H1 (cell line): ENCODE measurements at regions not wholly inside any gene's neighbourhood (a gene's known extent, or its start where the extent isn't known, plus 50 kb on each side); places are given as distances from the start of the nearest gene placed in this dataset.

Source experiments
- CTCF ChIA-PET: fragments of 300-600 bp; sonication (Branson Sonifier 250); formaldehyde crosslinking; loops from one replicate; lab custom pipeline; 2021; ENCODE audit not compliant: partially characterized antibody; lab: Charles Lee
- POLR2A ChIA-PET: fragments of 300-600 bp; sonication (Branson Sonifier 250); formaldehyde crosslinking; loops from one replicate; lab custom pipeline; 2021; ENCODE audit warnings: inconsistent platforms; ENCODE audit not compliant: partially characterized antibody; lab: Charles Lee
- DNase-seq, 2 experiments: peaks; one replicate each; pipeline versions ENCODE4 v3.0.0 to v3.0.0-alpha.2; 2010 to 2022; ENCODE audit warnings: low spot score in 2 of 2, low read depth in 1 of 2, mixed read lengths in 1 of 2
- FAIRE-seq: peaks from 2 replicates; lab custom pipeline; 2011; peaks lifted over from hg19 to GRCh38; lab: Jason Lieb, UNC
- H2AFZ ChIP-seq: 2 replicates; pipeline ENCODE4 v1.8.1; 2012; ENCODE audit warnings: low read length, inconsistent platforms
- H2AK5ac ChIP-seq: 2 replicates; pipeline ENCODE4 v1.6.1; 2013; ENCODE audit warnings: low read depth, low read length
- H2BK120ac ChIP-seq: replicated peaks from 2 replicates; pipeline ENCODE3; 2013; ENCODE audit warnings: low read depth, low read length, inconsistent platforms
- H2BK12ac ChIP-seq: 2 replicates; pipeline ENCODE4 v1.6.1; 2013; ENCODE audit warnings: low read depth, low read length
- H2BK15ac ChIP-seq: 2 replicates; pipeline ENCODE4 v1.6.1; 2013; ENCODE audit warnings: low read length
- H2BK20ac ChIP-seq: 2 replicates; pipeline ENCODE4 v1.6.1; 2013; ENCODE audit warnings: low read length
- H2BK5ac ChIP-seq: 2 replicates; pipeline ENCODE4 v1.6.1; 2013; ENCODE audit warnings: low read depth, low read length
- H3K14ac ChIP-seq: 2 replicates; pipeline ENCODE4 v1.6.1; 2013; ENCODE audit warnings: inconsistent platforms; ENCODE audit not compliant: insufficient read length
- H3K18ac ChIP-seq: 2 replicates; pipeline ENCODE4 v1.6.1; 2013; ENCODE audit warnings: low read length; ENCODE audit errors: extremely low read depth
- H3K23ac ChIP-seq: 2 replicates; pipeline ENCODE4 v1.6.1; 2013; ENCODE audit warnings: inconsistent platforms; ENCODE audit not compliant: insufficient read length
- H3K23me2 ChIP-seq: 2 replicates; pipeline ENCODE4 v1.6.1; 2013; ENCODE audit warnings: low read depth, low read length
- H3K27ac ChIP-seq: 2 replicates; pipeline ENCODE4 v1.6.1; 2011; ENCODE audit warnings: low read depth, low read length, inconsistent platforms
- H3K27me3 ChIP-seq, 4 experiments: replicated peaks in 1 of 4; 1 replicate in 1 of 4; 2 replicates in 3 of 4; pipeline versions ENCODE4 v1.6.1 to v1.8.1; 2011 to 2013; ENCODE audit warnings: low read length in 3 of 4, mild to moderate bottlenecking in 3 of 4, inconsistent platforms in 2 of 4, mixed read lengths in 2 of 4, moderate library complexity in 1 of 4; ENCODE audit not compliant: control insufficient read depth in 3 of 4, insufficient read depth in 3 of 4; ENCODE audit errors: extremely low read depth in 1 of 4
- H3K36me3 ChIP-seq, 4 experiments: 2 replicates each; pipeline versions ENCODE4 v1.6.1 to v1.8.1; 2011 to 2013; ENCODE audit warnings: mild to moderate bottlenecking in 4 of 4, low read length in 3 of 4, moderate library complexity in 2 of 4, control low read depth in 1 of 4, inconsistent platforms in 1 of 4; ENCODE audit not compliant: insufficient read depth in 4 of 4, control insufficient read depth in 2 of 4
- H3K4ac ChIP-seq: replicated peaks from 2 replicates; pipeline ENCODE3; 2013; ENCODE audit warnings: low read length, low read depth, mixed read lengths, inconsistent platforms; ENCODE audit not compliant: insufficient read length
- H3K4me1 ChIP-seq, 4 experiments: replicated peaks in 1 of 4; 1 replicate in 1 of 4; 2 replicates in 3 of 4; pipeline versions ENCODE4 v1.6.1 to v1.8.1; 2011 to 2013; ENCODE audit warnings: low read length in 3 of 4, inconsistent platforms in 2 of 4, mixed read lengths in 1 of 4; ENCODE audit not compliant: insufficient read depth in 4 of 4, control insufficient read depth in 3 of 4
- H3K4me2 ChIP-seq, 2 experiments: 2 replicates each; pipeline versions ENCODE4 v1.6.1 to v1.8.1; 2011 to 2013; ENCODE audit warnings: low read depth in 2 of 2, low read length in 2 of 2, control low read depth in 1 of 2, inconsistent platforms in 1 of 2, mild to moderate bottlenecking in 1 of 2; ENCODE audit not compliant: insufficient read depth in 1 of 2
- H3K4me3 ChIP-seq, 4 experiments: fragments of 200-600, 300-600 bp in 1 of 4; sonication (generic), shearing (Covaris generic), sonication (Bioruptor Twin) in 1 of 4; 2 replicates each; pipeline versions ENCODE4 v1.5.1 to v1.8.1; 2011 to 2016; ENCODE audit warnings: low read length in 4 of 4, low read depth in 3 of 4, control low read depth in 2 of 4, inconsistent platforms in 2 of 4, mild to moderate bottlenecking in 2 of 4, mixed read lengths in 1 of 4, moderate library complexity in 1 of 4; ENCODE audit not compliant: insufficient read depth in 2 of 4; ENCODE audit errors: extremely low read depth in 1 of 4
- H3K56ac ChIP-seq: replicated peaks from 2 replicates; pipeline ENCODE3; 2013; ENCODE audit warnings: low read depth, mild to moderate bottlenecking, mixed read lengths, low read length, inconsistent platforms; ENCODE audit not compliant: insufficient read length
- H3K79me1 ChIP-seq: 2 replicates; pipeline ENCODE4 v1.6.1; 2013; ENCODE audit warnings: low read depth, low read length, control low read depth
- H3K79me2 ChIP-seq, 2 experiments: 2 replicates each; pipeline versions ENCODE4 v1.6.1 to v1.8.1; 2012 to 2013; ENCODE audit warnings: low read length in 2 of 2, mild to moderate bottlenecking in 2 of 2, inconsistent platforms in 1 of 2; ENCODE audit not compliant: insufficient read depth in 2 of 2, control insufficient read depth in 1 of 2
- H3K9ac ChIP-seq, 4 experiments: replicated peaks in 1 of 4; 1 replicate in 1 of 4; 2 replicates in 3 of 4; pipeline versions ENCODE4 v1.6.1 to v1.8.1; 2011 to 2013; ENCODE audit warnings: low read depth in 3 of 4, low read length in 3 of 4, control low read depth in 2 of 4, mild to moderate bottlenecking in 2 of 4, moderate library complexity in 2 of 4, inconsistent platforms in 1 of 4; ENCODE audit errors: extremely low read depth in 1 of 4
- H3K9me3 ChIP-seq, 2 experiments: 2 replicates each; pipeline versions ENCODE4 v1.6.1 to v1.8.1; 2012 to 2013; ENCODE audit warnings: mild to moderate bottlenecking in 2 of 2, moderate library complexity in 2 of 2, control low read depth in 1 of 2, inconsistent platforms in 1 of 2, low read depth in 1 of 2, low read length in 1 of 2, mixed read lengths in 1 of 2; ENCODE audit not compliant: insufficient read depth in 2 of 2
- H4K20me1 ChIP-seq, 2 experiments: replicated peaks in 1 of 2; 2 replicates each; pipeline versions ENCODE3 to v1.8.1; 2011 to 2013; ENCODE audit warnings: inconsistent platforms in 2 of 2, low read length in 2 of 2, mild to moderate bottlenecking in 1 of 2; ENCODE audit not compliant: insufficient read depth in 2 of 2, control insufficient read depth in 1 of 2
- H4K5ac ChIP-seq: 2 replicates; pipeline ENCODE4 v1.6.1; 2013; ENCODE audit warnings: low read length, low read depth, mixed read lengths, inconsistent platforms; ENCODE audit not compliant: insufficient read length
- H4K8ac ChIP-seq: 2 replicates; pipeline ENCODE4 v1.8.0; 2013; ENCODE audit warnings: mild to moderate bottlenecking, moderate library complexity, low read length, inconsistent platforms; ENCODE audit not compliant: insufficient read depth; ENCODE audit errors: extremely low read depth
- H4K91ac ChIP-seq: replicated peaks from 2 replicates; pipeline ENCODE3; 2013; ENCODE audit warnings: low read length, mixed read lengths, inconsistent platforms; ENCODE audit not compliant: insufficient read length
- BCL11A ChIP-seq, 2 experiments: IDR thresholded peaks; one replicate each; pipeline ENCODE4 v1.6.1; 2011; ENCODE audit warnings: low read depth in 2 of 2, low read length in 2 of 2, mild to moderate bottlenecking in 2 of 2
- BRCA1 ChIP-seq: IDR thresholded peaks from 2 replicates; pipeline ENCODE4 v1.6.1; 2012; ENCODE audit warnings: low read depth, low read length, improper control_type of control experiment
- CBX5 ChIP-seq: fragments of 300-800, 300-1000 bp; sonication (generic); IDR thresholded peaks from 2 replicates; pipeline ENCODE4 v1.7.1; 2016; ENCODE audit warnings: antibody characterized with exemption, low read length, low read depth
- JUND ChIP-seq: IDR thresholded peaks from 2 replicates; pipeline ENCODE4 v1.6.1; 2011; ENCODE audit warnings: mild to moderate bottlenecking, improper control_type of control experiment, low read length
- RBBP5 ChIP-seq: IDR thresholded peaks from 2 replicates; pipeline ENCODE4 v1.7.1; 2012; ENCODE audit warnings: low read depth, mild to moderate bottlenecking, inconsistent platforms, low read length, moderate library complexity, borderline replicate concordance
- SP2 ChIP-seq: IDR thresholded peaks from 2 replicates; pipeline ENCODE4 v1.6.1; 2012; ENCODE audit warnings: mild to moderate bottlenecking, low read length, inconsistent platforms
- SP4 ChIP-seq: IDR thresholded peaks from 2 replicates; pipeline ENCODE4 v1.6.1; 2012; ENCODE audit warnings: low read length, inconsistent platforms
- SUZ12 ChIP-seq: fragments of 200-600 bp; sonication (generic); IDR thresholded peaks from 2 replicates; pipeline ENCODE4 v1.6.1; 2012; ENCODE audit warnings: mild to moderate bottlenecking, inconsistent platforms, low read length, moderate library complexity, mixed read lengths
- TAF1 ChIP-seq: IDR thresholded peaks from 2 replicates; pipeline ENCODE4 v1.6.1; 2011; ENCODE audit warnings: mild to moderate bottlenecking, low read depth, low read length
- TBP ChIP-seq: IDR thresholded peaks from 2 replicates; pipeline ENCODE4 v1.6.1; 2011; ENCODE audit warnings: low read depth, low read length, improper control_type of control experiment
- WGBS, 2 experiments: shearing (Covaris generic) in 1 of 2; methylation state at CpG; one replicate each; pipeline versions ENCODE4 v1.1.6 to v1.1.7; 2013 to 2015; ENCODE audit warnings: low lambda C conversion rate in 2 of 2, mixed read lengths in 2 of 2, inconsistent platforms in 1 of 2, low coverage in 1 of 2, missing lambda C conversion rate in 1 of 2; ENCODE audit not compliant: insufficient replicate concordance in 2 of 2, insufficient coverage in 1 of 2, insufficient read length in 1 of 2; ENCODE audit errors: extremely low coverage in 1 of 2, missing lambda C conversion rate in 1 of 2; 5-methylcytosine and 5-hydroxymethylcytosine counted together

DNA sequence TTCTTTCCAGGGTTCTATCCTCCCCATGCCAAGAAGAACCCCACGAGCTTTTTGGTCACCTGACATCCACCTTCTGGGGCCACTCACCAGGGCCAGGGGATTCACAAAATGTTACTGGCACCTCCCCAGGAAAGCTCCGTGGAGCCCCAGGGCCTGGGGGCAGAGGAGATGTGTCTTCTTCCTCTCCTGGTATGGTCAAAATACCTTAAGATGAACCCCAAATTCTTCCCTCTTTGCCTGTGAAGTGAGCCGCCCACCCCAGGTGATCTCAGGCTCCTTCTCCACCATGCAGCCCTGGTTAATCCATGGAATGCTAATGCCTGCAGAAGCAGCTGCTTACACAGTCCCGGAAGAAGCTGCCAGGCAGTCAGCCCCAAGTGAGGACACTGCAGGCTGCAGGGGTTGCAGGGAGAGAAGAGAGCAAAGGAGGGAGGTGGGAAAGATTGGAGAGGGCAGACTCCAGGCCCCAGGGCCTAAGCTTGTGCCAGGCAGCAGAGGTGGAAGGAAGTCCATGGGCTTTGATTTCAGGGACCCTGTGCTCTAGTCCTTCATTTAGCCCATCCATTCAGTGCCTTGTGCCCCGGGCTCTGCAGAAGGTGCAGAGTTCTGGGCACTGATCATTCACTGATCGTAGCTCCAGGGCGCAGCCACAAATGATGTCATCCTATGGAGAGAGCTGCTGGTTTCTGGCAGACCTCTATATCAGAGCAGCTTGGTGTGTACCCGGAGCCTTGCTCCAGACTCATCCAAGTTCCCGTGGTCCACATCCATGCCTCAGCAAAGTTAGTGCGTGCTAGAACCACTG, 127.9 kb upstream of the NECTIN1 start:
- Histone ChIP-seq H4K8ac (no peak overlapping the region), H3K79me1 (no peaks in the 10 kb centered on the region), H2BK120ac (no peak overlapping the region), H2BK15ac (no peak overlapping the region), H4K91ac (no peak overlapping the region), H3K4me3 (no peak overlapping the region), H4K5ac (no peak overlapping the region), H3K23ac (no peak overlapping the region), H3K4me1 (no peaks in the 10 kb centered on the region), H3K4me2 (no peak overlapping the region), H3K79me2 (no peaks in the 10 kb centered on the region), H3K18ac (no peak overlapping the region), H3K4ac (no peak overlapping the region), H3K14ac (no peak overlapping the region), H2BK20ac (no peak overlapping the region), H3K27ac (no peak overlapping the region), H3K56ac (no peak overlapping the region), H3K9me3 (no peaks in the 10 kb centered on the region), H2BK5ac (no peak overlapping the region), H4K20me1 (no peaks in the 10 kb centered on the region), H2AK5ac (no peak overlapping the region), H2BK12ac (no peak overlapping the region), H3K27me3 (no peaks in the 10 kb centered on the region; a peak in 2 of 7 replicates), H2AFZ (no peak overlapping the region), H3K9ac (no peak overlapping the region), H3K23me2 (no peaks in the 10 kb centered on the region), H3K36me3 (no peaks in the 10 kb centered on the region)
- FAIRE-seq (no peak), DNase-seq (no peak)
- CTCF ChIA-PET: interaction anchor here (0.6 to 1.7 kb wide), 8 partner anchors 8 to 232 kb away, joined by 3 to 4 read pairs (median 4); no protein-coding TSS in a partner anchor
- WGBS, 2 experiments: 87% methylated on average over 10 of the region's 10 CpGs; no CpG with 5 or more reads in 1 of the 2 experiments
- TF ChIP-seq TAF1 (no peak), JUND (no peak), BRCA1 (no peak), TBP (no peak), SP4 (no peak), RBBP5 (no peak), SUZ12 (no peak), SP2 (no peak), BCL11A (IDR thresholded peaks at IDR 0.05; ENCODE audit: low read depth in 2 of 2, low read length in 2 of 2) (no peak), CBX5 (no peak)
- POLR2A ChIA-PET: interaction anchor here (0.9 kb wide), 1 partner anchor 12 kb away, joined by 3 read pairs; no protein-coding TSS in a partner anchor
